Liver (tissue), 8 donors: ENCODE measurements at regions not wholly inside any gene's neighbourhood (a gene's known extent, or its start where the extent isn't known, plus 50 kb on each side); places are given as distances from the start of the nearest gene placed in this dataset.

Source experiments
- DNase-seq: peaks from one replicate; pipeline ENCODE4 v3.0.0-alpha.2; 2017; ENCODE audit warnings: low spot score
- H3K27ac ChIP-seq, 2 donors: one replicate each; pipeline ENCODE4 v1.7.0; 2013; ENCODE audit warnings: inconsistent platforms in 2 of 2, low read length in 2 of 2, control low read depth in 1 of 2, low read depth in 1 of 2, mild to moderate bottlenecking in 1 of 2
- H3K27me3 ChIP-seq, 4 donors: one replicate each; pipeline versions ENCODE4 v1.6.1 to v1.7.0; 2013; ENCODE audit warnings: low read length in 3 of 4, inconsistent platforms in 1 of 4, mild to moderate bottlenecking in 1 of 4, moderate library complexity in 1 of 4; ENCODE audit not compliant: control insufficient read depth in 4 of 4, insufficient read depth in 4 of 4
- H3K36me3 ChIP-seq, 4 donors: one replicate each; pipeline versions ENCODE4 v1.6.1 to v1.7.0; 2013; ENCODE audit warnings: low read length in 3 of 4, mild to moderate bottlenecking in 3 of 4, low read depth in 1 of 4, moderate library complexity in 1 of 4; ENCODE audit not compliant: control insufficient read depth in 4 of 4, insufficient read depth in 3 of 4
- H3K4me1 ChIP-seq, 4 donors: one replicate each; pipeline versions ENCODE4 v1.6.1 to v1.7.0; 2013; ENCODE audit warnings: low read length in 3 of 4, mild to moderate bottlenecking in 3 of 4, moderate library complexity in 1 of 4; ENCODE audit not compliant: control insufficient read depth in 4 of 4, insufficient read depth in 4 of 4
- H3K4me3 ChIP-seq, 3 donors: one replicate each; pipeline versions ENCODE4 v1.6.1 to v1.7.0; 2013; ENCODE audit warnings: low read length in 3 of 3, control low read depth in 1 of 3, low read depth in 1 of 3, mild to moderate bottlenecking in 1 of 3
- H3K9ac ChIP-seq, 2 donors: one replicate each; pipeline ENCODE4 v1.7.0; 2013; ENCODE audit warnings: low read length in 2 of 2, mild to moderate bottlenecking in 2 of 2, moderate library complexity in 2 of 2, control low read depth in 1 of 2, low read depth in 1 of 2
- H3K9me3 ChIP-seq, 4 donors: one replicate each; pipeline versions ENCODE4 v1.6.1 to v1.7.0; 2013; ENCODE audit warnings: low read length in 3 of 4; ENCODE audit not compliant: control insufficient read depth in 4 of 4
- ATF3 ChIP-seq: IDR thresholded peaks from 2 replicates; pipeline ENCODE4 v1.6.1; 2016; ENCODE audit warnings: antibody characterized with exemption
- CTCF ChIP-seq: fragments of 150-350 bp; IDR thresholded peaks from 2 replicates; pipeline ENCODE4 v1.5.1; 2017; ENCODE audit warnings: improper control_type of control experiment, low read depth, low read length; ENCODE audit not compliant: missing input control
- EGR1 ChIP-seq, 2 donors: IDR thresholded peaks; 2 replicates each; pipeline ENCODE4 v1.6.1; 2016 to 2018; ENCODE audit warnings: antibody characterized with exemption in 2 of 2, low read depth in 2 of 2
- FOXA1 ChIP-seq: IDR thresholded peaks from 2 replicates; pipeline ENCODE4 v1.6.1; 2016; ENCODE audit warnings: antibody characterized with exemption
- FOXA2 ChIP-seq: IDR thresholded peaks from 2 replicates; pipeline ENCODE4 v1.6.1; 2016; ENCODE audit warnings: antibody characterized with exemption
- GABPA ChIP-seq, 2 donors: IDR thresholded peaks in 1 of 2; conservative IDR thresholded peaks in 1 of 2; 2 replicates each; pipeline ENCODE4 v1.6.1; 2016; ENCODE audit warnings: antibody characterized with exemption in 2 of 2, mild to moderate bottlenecking in 1 of 2, moderate library complexity in 1 of 2
- HNF4A ChIP-seq, 2 donors: conservative IDR thresholded peaks; 2 replicates each; pipeline ENCODE4 v1.6.1; 2016; ENCODE audit warnings: antibody characterized with exemption in 2 of 2, mild to moderate bottlenecking in 2 of 2
- HNF4G ChIP-seq: IDR thresholded peaks from 2 replicates; pipeline ENCODE4 v1.6.1; 2016; ENCODE audit warnings: antibody characterized with exemption
- JUND ChIP-seq, 2 donors: IDR thresholded peaks; 2 replicates each; pipeline ENCODE4 v1.6.1; 2016; ENCODE audit warnings: antibody characterized with exemption in 2 of 2
- MAX ChIP-seq: IDR thresholded peaks from 2 replicates; pipeline ENCODE4 v1.6.1; 2016; ENCODE audit warnings: antibody characterized with exemption
- NR2F2 ChIP-seq: IDR thresholded peaks from 2 replicates; pipeline ENCODE4 v1.6.1; 2016; ENCODE audit warnings: antibody characterized with exemption
- RAD21 ChIP-seq, 2 donors: IDR thresholded peaks; 2 replicates each; pipeline ENCODE4 v1.6.1; 2016; ENCODE audit warnings: antibody characterized with exemption in 2 of 2, mild to moderate bottlenecking in 2 of 2
- REST ChIP-seq: IDR thresholded peaks from 2 replicates; pipeline ENCODE4 v1.6.1; 2016; ENCODE audit warnings: antibody characterized with exemption, mild to moderate bottlenecking
- RXRA ChIP-seq, 2 donors: IDR thresholded peaks; 2 replicates each; pipeline ENCODE4 v1.6.1; 2017 to 2018; ENCODE audit warnings: antibody characterized with exemption in 2 of 2, mild to moderate bottlenecking in 1 of 2
- SP1 ChIP-seq: IDR thresholded peaks from 2 replicates; pipeline ENCODE4 v1.6.1; 2018; ENCODE audit warnings: antibody characterized with exemption, mild to moderate bottlenecking
- TAF1 ChIP-seq: conservative IDR thresholded peaks from 2 replicates; pipeline ENCODE4 v1.6.1; 2016; ENCODE audit warnings: antibody characterized with exemption, mild to moderate bottlenecking
- YY1 ChIP-seq: IDR thresholded peaks from 2 replicates; pipeline ENCODE4 v1.6.1; 2016; ENCODE audit warnings: antibody characterized with exemption, mild to moderate bottlenecking
- ZBTB33 ChIP-seq: IDR thresholded peaks from 2 replicates; pipeline ENCODE4 v1.6.1; 2016; ENCODE audit warnings: antibody characterized with exemption
- WGBS: extraction: QIAGEN DNeasy Blood & Tissue Kit; methylation state at CpG from one replicate; pipeline ENCODE4 v1.1.7; 2013; 5-methylcytosine and 5-hydroxymethylcytosine counted together
- donor health status: healthy.
- donor health status: healthy.
- donor health status: healthy.
- donor health status: healthy.
- donor health status: healthy.

GRCh38 chr4:181877329-181877848 lies 365.8 kb upstream of the TENM3 start:
- no peak for DNase-seq
- Histone ChIP-seq H3K9me3 (peaks cover 0 to 3% (median 1%) of the 10 kb centered on the region in 4 donors), H3K9ac (no peak overlapping the region), H3K27ac (no peak overlapping the region), H3K27me3 (peaks cover 0 to 5% (median 0%) of the 10 kb centered on the region in 4 donors), H3K4me3 (no peak overlapping the region), H3K36me3 (no peaks in the 10 kb centered on the region), H3K4me1 (no peaks in the 10 kb centered on the region)
- 50% methylated on average over 1 of the region's 1 CpG for WGBS
- TF ChIP-seq ZBTB33 (no peak), JUND (IDR thresholded peaks at IDR 0.05) (no peak), FOXA2 (no peak), HNF4A (conservative IDR thresholded peaks at IDR 0.05) (no peak), HNF4G (no peak), NR2F2 (no peak), EGR1 (IDR thresholded peaks at IDR 0.05; ENCODE audit: low read depth in 2 of 2) (no peak), TAF1 (no peak), YY1 (no peak), REST (no peak), RXRA (IDR thresholded peaks at IDR 0.05) (no peak), CTCF (no peak), ATF3 (no peak), FOXA1 (no peak), MAX (no peak), SP1 (no peak), RAD21 (IDR thresholded peaks at IDR 0.05) (no peak), GABPA (IDR thresholded peaks at IDR 0.05 in 1 of 2, conservative IDR thresholded peaks at IDR 0.05 in 1 of 2) (no peak)
